ENCODE measurements at regions not wholly inside any gene's neighbourhood (a gene's known extent, or its start where the extent isn't known, plus 50 kb on each side); places are given as distances from the start of the nearest gene placed in this dataset.

DNA sequence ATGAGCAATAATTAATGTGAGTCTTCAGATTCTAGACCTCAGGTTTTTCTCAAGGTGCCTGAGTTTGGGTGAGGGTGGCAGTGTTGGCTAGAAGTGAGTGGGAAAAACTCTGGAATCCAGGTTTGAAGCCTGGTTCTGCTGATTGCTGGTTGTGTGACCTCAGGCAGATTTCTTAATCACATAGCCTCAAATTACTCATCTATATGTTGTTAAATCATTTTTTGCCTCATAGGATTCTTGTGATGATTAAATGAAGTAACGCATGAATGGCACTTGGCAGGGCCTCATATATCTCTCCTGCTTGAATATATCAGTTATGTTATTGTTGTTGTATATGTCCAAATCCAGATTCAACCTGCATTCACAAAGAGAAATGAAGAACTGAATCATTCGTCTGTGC lies 60.5 kb downstream of the NR2F2 start:
- no peak for DNase-seq (ENCODE audit: low read depth in 2 of 2)

DNA sequence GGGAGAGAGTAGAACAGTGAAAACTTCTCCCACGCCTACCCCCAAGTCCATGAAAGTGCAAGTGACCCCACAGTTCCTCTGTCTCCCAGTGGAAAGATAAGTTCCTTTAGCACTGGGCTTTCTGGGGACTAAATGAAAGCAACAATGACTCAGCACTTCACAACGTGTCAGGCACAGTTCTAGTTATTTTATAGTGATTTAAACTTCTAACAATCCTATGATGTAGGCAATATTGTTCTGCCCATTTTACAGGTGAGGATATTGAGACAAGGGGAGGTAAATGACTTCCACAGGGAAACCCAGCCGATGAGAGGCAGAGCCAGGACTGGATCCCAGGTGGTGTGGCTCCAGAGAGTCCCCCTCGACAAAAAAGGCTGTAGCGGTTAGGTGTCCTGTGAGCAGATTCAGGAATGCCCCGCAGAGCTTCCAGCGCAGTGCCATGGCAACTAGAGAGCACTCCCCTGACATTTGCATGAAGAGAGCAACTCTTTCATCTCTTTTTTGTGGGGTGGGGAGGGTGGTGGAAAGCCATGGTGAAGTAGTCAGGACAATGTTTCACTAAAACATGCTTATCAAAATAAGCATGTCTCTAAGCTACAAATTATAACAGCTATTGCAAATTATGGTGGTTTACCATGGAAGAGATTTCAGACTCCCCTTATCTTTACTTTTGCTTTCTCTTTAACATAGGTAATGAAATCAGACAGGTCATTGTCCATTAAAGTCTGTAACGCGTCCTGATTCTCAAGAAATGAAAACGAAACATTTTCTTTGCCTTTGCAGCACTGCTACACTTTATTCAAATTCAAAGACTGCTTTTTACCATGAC lies 62.1 kb downstream of the NR2F2 start:
- no peak for DNase-seq (ENCODE audit: low read depth in 2 of 2)

DNA sequence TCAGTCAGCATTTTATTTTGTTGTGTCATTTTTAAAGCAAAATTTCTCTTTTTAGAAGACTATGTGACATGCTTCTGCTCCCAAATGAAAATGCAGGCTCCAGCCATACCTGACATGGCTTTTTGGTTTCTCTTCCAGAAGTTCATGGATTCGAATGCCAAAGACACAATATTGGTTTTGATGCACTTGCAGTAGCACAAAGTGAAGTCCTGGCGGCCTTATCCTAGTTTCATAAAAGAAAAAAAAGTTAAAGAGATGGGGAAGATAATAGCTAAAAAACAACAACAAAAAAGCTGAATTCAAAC lies 62.7 kb downstream of the NR2F2 start:
- no peak for DNase-seq (ENCODE audit: low read depth in 2 of 2)

DNA sequence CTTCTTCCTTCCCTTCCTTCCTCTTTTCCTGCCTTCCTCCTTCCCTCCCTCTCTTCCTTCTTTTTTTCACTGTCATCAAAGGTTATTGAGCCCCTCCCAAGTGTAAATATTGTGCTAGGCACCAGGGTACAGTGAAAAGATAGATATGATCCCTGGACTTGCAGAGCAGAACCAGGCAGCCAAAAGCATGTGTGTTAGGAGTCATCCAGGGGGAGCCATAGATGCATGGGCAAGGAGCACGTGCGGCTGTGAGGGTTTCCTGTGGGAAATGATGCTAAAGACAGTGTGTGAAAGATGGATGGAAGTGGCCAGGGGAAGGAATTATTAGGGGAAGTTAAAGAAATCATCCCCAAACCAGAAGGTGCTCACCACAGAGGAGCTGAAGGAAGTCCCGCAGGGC lies 65.2 kb downstream of the NR2F2 start:
- DNase-seq (ENCODE audit: low read depth in 2 of 2) = no peak

DNA sequence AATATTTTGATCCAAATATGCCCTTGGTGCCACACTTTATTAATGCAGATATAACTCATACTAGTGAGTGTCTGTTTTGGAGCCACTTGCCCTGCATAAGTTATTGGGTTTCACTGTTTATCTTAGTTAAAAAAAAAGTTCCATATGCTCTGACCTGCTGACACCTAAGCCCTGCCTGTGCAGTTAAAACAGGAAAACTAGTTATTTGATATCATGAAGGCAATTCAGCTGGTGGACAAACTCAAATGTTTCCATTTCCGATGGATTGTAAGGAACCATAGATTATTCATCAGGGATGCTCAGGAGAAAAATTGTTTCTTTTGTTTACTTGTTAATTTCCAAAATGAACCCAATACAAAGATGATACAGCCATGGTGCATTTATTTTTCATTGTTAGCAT lies 68.3 kb downstream of the NR2F2 start:
- DNase-seq (ENCODE audit: low read depth in 2 of 2) = no peak

DNA sequence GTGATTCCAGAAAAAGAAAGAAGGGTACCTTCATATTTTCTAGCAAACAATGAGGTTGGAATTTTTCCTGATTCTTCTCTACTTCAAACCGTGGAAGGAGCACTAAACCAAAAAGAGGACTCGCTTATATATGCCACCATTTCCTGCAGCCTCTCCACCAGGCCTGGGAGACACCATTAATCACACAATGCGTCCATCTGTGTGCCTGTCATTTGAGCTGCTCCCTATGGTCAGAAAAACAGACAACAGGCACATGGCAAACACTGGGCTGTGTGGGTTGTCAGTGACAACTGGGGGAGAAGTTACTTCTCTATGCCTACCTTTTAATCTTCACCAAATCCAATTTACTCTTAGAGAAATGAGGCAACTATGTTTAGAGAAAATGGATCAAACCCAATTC lies 71.9 kb downstream of the NR2F2 start:
- DNase-seq (ENCODE audit: low read depth in 2 of 2) = no peak

DNA sequence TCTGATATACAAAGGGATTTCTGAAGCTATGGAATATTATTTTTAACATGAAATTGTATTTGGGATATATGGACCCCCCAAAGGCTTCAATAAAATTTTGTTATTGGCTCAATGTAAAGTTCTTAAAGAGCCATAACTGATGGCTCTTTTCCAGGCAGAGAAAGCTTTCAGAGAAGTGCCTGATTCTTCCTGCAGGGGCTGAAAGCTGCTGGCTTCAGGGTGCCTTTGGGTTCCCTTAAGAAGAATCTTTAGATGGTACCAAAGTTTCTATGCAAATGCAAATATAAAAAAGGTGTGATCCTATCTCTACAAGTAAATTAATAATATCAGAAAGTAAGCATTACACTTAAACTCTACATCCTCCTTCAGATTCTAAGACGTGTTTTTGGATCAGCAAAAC lies 72.6 kb downstream of the NR2F2 start:
- no peak for DNase-seq (ENCODE audit: low read depth in 2 of 2)

DNA sequence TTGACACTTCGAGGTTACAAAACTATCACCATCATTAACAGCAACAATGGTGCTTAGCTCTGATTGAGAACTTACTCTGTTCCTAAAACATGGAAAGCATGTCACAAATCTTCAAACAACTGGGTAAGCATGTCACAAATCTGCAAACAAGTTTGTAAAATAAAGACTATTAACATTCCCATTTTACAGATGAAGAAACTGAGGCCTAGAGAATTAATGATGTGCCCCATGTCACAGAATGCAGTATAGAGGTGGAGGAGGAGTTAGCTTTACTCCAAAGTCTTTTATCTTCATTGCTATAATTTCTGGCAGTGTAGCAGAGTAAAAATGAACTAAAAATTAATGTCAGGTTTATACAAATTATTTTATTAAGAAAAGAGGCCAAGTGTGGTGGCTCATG lies 73.4 kb downstream of the NR2F2 start:
- DNase-seq (ENCODE audit: low read depth in 2 of 2) = no peak

DNA sequence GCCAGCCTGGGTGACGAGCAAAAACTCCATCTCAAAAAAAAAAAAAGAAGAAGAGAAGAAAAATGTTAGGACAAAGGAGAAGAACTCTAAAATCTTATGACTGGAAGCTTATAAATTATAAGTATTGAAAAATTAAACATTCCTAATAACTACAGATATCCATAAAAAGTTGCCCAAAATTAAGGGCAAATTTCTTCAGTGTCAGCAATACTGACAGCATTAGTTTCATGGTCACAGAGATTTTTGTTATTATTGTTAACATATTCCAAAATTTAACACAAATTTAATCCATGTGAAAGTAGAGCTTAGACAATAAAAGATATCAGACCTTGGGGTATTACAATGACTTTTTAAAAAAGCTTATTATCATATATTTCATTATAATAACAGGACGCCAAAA lies 74.1 kb downstream of the NR2F2 start:
- DNase-seq (ENCODE audit: low read depth in 2 of 2) = no peak

DNA sequence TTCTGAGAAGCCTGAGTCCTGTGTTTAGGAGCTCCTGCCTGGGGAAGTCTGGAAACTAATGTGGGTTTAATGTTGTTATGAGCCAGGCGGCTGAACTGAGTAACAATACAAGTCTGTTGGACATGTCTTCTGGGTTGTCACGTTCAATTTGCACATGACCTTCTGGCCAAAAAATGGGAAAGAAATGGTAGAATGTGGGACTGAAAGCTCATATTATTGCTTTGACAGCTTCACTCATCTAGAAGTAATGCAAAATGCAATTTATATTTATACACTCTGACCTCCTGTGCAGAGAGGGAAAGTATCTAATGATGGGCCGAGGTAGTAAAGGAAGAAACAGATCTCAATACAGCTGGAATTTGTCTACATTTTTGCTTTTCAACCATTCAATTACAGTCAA lies 75.8 kb downstream of the NR2F2 start:
- no peak for DNase-seq (ENCODE audit: low read depth in 2 of 2)

DNA sequence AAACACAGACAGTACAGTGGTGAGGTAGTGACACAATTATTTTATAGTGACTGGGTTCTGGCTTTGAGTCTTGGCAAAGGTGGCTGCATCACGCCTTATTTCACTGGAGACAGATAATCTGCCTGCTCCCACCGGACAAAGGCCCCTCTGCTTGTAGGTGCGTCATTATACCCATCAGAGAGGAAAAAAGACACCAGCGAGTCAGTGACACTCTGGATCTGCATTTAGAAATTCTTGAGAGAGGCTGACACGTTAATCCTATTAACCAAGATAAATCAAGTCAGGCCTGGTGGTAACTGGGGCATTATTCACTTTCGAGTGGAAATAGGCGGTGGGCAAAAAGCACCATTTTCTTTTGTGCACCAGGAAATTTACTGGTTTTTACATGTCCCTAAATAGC lies 76.2 kb downstream of the NR2F2 start:
- no peak for DNase-seq (ENCODE audit: low read depth in 2 of 2)

DNA sequence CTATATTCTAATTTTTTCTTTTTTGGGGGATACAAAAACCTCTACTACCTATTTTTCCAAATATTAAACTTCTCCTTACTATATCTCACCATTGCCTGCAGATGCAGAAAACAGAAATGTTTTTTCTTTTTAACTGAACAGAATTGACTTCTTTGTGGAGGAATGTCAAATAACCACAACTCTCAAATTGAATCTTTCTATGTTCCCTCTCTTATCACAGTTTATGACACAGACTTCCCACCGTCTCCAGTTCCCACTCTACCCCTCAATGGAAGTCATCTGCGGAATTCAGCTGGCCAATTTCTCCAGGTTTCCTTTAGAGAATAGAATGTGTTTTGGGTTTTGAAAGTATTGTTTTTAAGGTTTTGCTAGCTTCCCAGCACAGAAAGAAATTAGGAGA lies 77.0 kb downstream of the NR2F2 start:
- no peak for DNase-seq (ENCODE audit: low read depth in 2 of 2)

DNA sequence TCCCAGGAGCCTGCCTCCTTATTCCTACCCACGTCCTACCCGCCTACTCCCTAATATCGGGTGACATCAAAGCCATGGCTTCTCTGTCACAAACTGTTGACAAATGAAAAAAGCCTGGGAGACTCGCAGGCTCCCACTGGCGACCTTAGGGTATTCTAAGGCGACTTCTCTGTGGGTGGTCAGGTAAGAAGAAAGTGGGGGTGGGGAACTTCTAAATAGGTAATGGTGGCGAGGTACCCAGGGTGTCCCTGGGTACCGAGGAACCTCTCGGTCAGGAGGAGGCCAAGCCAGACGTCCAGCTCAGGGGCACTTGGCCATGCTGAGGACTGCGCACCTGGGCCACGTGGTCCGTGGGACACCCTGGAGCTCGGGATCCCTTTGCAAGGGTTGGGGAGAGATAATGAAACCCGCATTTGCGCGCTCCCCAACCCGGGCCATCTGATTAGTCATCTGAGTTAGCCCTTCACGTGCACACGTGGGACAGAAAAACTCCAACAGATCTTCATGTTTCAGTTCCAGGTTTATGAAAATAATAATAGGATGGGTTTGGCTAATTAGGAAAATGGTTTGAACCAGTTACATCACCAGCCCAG lies 78.2 kb downstream of the NR2F2 start:
- no peak for DNase-seq (ENCODE audit: low read depth in 2 of 2)

DNA sequence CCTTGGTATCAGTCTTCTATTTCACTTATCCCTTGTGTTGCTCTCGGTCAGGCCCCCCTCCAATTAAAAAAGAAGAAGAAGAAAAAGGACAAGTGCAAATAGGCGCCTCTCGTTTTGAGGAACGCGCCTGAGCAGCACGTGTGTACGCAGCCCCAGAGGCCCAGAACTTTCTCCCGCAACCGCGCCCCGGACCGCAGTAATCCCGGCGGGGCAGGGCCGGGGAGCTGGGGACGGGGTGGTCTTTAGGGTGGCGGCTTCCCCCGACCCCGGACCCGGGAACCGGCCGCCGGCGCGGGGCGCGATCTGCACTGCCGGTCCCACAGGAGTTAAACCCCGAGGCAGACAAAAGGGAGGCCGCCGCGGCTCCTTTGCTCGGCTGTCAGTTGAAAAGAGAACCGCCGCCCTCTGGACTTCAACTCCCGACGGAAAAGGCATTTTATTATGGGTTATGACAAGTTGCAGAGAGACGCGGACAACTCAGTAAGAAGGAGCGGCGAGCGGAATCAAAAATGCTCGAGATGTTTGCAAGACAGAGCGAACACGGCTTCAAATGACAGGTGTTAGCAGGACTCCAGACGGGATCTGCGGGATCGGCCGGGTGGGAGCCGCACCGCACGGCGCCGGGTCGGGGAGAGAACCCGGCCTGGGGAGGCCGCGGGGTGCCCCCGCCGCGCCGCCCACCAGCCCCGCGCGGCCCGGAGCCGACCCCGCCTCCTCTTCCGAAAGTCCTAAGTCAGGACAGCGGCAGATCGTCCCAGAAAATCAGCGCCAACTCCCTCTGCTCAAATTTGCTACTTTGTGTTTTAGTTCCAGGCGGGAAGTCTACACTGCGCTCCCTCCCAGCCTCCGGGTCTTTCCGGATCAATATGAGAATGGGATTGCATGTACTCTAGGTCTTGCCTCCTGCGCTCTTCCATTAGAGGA lies 79.0 kb downstream of the NR2F2 start:
- DNase-seq (ENCODE audit: low read depth in 2 of 2) = no peak

DNA sequence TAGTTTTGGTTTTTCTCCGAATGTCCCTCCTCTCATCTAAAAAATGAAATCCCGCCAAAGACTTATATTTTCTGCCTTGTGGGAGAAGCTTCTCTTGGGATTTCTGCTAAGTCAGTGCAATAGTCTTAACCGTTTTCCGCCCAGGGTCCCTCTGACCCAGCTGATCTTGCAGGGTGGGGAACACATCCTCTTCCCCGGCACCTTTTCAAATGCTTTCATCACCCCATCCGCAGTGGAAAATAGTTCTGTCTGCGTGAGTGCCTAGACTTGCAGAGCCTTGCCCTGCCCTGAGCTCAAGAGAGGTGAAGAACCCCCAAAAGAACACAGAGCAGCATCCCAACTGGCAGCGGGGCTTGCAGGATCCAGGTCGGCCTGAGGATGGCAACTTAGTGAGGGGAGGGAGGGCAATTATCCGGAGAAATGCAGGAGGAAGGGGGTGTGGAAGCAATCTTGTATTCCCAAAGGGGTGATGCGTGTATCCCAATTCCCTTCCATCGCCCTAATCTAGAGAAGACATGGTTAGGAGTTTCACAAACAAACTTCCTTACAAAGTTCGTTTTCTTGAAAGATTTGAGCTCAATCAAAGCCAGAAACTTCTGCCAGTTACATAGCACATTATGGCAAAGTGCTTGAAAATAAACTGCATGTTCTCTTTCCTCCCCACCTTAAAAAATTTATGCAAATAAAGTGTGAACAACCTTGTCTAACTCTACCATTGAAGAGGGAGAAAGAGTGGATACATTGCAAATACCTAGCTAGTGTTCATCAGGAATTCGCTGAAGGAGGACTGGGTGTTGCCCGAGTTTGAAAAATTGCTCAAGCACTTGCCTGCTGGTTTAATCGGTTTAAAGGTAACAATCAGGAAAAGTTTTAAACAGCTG lies 79.9 kb downstream of the NR2F2 start:
- no peak for DNase-seq (ENCODE audit: low read depth in 2 of 2)

DNA sequence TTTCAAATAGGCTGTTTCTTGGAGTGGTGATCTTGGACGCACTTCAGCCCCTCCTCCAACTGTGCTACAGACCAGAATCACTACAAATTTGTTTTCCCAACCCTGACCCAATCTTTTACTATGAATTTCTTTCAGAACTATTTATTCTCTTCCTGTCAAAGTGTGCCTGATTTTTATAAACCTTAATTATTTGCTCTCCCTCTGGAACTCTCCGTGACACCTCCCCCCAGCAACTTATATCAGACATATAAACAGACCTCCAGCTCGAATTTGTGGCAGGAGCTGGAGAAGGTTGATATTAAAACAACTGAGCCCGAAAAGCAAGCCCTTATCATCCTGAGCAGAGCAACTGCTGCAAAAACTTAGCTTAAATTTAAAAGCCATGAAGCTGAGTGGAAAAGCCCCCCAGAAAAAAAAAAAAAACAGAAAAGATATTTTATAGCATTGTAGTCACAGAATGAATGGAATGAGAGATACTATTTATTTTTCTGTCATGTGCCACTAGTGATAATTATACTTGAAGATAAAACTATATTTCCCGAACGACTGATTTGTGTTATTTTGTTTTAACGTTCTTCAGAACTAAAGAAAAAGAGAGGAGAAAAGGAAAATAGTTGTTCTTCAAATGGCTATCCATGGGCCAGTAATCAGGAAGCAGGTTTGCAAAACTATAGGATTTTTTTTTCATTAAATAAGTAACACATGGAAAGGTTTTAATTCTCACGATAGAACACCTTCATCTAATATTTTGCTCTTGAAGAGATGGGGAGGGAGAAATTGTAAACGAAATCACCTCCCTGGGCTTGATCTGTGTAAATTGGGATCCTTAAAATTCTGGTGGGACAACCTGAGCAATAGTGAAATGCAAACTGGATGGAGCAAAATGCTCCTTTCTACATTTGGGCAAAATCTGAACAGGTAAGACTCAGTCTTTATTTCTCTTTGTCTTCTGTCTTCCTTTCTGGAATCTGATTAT lies 80.8 kb downstream of the NR2F2 start:
- no peak for DNase-seq (ENCODE audit: low read depth in 2 of 2)

DNA sequence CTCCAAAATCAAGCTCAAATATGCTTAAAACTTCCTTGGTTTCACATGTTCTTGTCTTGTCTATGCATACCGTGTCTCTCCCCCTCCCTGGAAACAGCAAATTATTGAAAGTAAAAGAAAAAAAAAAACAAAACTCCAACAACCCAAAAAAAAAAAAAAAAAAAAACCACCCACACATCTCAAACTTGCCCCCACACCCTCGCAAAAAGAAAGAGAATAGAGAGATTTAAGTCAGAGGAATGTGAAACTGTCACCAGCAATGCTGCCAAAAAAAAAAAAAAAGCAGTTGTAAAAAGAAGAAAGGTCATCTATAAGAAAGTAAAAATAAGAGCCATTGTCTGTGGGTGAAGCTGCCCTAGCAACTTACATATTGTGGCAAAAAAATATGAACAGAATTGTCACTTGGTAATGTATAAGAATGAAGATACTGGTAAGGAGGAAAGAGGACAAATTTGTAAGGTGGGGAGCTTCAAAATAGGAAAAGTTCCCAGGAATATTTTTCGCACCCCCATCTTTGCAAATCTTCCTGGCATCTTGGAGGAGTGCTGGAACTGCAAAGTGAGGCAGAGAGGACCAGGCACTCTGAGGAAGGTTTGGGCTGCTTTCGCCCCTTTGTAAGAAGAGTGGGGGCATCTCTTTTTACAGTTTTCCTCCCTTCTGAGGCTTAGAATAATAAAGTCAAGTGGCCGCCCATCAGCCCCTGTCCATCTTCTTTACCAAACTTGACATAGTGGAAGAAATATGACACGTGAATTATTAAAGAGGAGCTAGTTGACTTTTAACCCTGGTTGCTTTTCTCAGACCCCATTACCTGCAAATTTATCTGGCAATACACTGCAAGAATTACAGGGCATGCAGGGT lies 81.8 kb downstream of the NR2F2 start:
- no peak for DNase-seq (ENCODE audit: low read depth in 2 of 2)

DNA sequence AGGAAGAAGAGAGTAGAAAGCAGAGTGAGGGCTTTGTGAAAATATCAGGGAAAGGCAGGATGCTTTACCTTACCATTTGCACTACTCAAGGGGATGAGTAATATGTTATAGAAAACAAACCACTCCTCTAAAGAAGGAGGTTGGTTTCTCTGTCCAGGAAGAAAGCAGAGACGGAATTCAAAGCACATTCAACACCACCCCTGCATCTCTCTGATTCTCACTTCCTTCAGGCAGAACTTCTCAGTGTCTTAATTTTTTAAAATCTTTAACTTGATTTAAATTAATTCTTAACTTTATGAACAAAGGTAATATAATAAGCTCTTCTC lies 82.4 kb downstream of the NR2F2 start:
- no peak for DNase-seq (ENCODE audit: low read depth in 2 of 2)

DNA sequence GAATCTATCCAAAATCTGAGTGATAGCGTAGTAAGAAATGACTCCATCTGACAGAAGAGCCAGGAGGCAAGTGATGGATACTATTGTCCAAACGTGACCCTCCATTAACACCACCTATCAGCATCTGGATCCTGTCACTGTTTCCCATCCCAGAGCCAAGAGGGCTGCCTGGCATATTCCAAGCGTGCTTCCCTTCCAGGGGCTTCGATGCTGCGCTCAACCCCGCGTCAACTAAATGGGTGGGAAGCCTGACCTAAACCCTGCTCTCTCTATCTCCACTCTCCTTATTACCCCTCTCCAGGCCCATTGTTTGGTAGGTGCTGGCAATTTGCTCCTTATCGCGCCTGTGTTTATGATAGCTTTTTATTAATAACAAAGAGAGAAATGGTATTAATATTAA lies 83.2 kb downstream of the NR2F2 start:
- no peak for DNase-seq (ENCODE audit: low read depth in 2 of 2)

DNA sequence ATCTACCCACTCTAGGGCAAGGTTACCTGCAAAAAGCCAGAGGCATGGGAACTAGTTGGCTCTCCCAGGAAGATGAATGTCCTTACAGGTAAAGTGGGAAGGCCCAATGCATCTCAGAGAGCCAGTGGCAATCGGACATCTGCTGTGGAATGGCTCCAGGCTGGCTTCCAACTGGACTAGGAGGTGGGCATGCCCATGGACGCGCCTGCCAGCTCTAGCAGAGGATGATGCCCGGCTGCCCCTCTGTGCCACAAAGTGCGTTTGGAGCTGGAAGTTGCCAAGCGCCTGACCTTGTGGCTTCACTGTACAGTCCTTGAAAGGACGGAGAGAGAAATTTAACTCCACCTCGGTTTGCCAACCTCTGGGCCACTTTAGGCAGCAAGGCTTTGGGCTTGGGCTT lies 84.4 kb downstream of the NR2F2 start:
- DNase-seq (ENCODE audit: low read depth in 2 of 2) = no peak
